DMS114 treated with DMSO at 0.1 percent for 48 hours (cell line): ENCODE measurements at regions not wholly inside any gene's neighbourhood (a gene's known extent, or its start where the extent isn't known, plus 50 kb on each side); places are given as distances from the start of the nearest gene placed in this dataset.
A peak's percentile ranks its signal among the peaks of the same experiment; 100 is the strongest.
"Not testable (repeated sequence)": the region's sequence is repeated elsewhere in the genome, so short reads cannot be mapped to it uniquely, and the experiment has no call there.

Experiments used
- DNase-seq: peaks from one replicate; lab custom pipeline; 2025; ENCODE audit not compliant: unreplicated experiment; lab: John Stamatoyannopoulos, UW

GRCh38 chr20:53872561-53873229 lies 197.7 kb downstream of the BCAS1 start:
- no peak for DNase-seq

GRCh38 chr20:53872081-53872541 lies 198.3 kb downstream of the BCAS1 start:
- DNase-seq = no peak

DNA sequence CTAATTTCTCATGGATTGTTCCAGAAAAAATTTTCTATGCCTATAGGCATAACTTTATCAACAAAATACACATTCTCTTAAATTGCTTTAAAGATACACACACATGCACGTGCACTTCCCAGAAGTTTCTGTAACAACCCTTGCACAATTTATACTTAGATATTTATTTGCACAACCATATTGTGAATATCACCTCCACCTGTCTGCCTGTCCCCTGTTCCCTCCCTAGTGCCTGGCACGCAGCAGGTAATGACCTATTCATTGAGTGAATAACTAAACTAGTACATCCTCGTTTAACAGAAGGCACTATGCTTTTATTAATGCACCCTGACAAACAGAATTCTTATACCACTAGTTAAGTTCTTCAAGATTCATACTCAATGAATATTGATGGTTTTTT lies 198.9 kb downstream of the BCAS1 start:
- DNase-seq = no peak

GRCh38 chr20:53870426-53871315 lies 199.7 kb downstream of the BCAS1 start:
- no peak for DNase-seq

GRCh38 chr20:53869466-53870258 lies 200.7 kb downstream of the BCAS1 start:
- peak; percentile 78 for DNase-seq

DNA sequence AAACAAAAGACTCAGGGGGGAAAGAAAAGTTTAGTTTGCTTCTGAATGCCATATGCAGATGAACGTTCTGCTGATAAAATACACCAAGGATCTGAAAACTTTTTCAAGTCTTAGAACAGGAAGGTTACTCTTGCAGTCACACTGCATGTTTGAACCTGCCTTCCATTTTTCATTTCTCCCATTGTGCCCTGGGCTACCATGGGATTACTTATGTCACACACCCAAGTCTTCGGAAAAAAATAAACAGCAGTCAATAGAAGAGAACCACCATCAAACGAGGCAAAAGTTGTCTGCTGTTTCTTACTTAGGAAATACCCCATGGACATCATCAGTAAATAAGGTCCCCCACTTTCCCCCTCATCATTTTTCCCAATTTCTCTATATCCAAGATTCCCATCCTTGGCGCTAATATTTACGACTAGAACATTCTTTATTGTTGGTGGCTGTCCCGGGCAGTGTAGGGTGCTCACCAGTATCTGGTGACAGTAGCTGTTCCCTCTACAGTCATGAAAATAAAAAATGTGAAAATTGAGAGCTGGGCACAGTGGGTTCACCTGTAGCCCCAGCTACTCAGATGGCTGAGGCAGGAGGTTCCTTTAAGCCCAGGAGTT lies 202.5 kb downstream of the BCAS1 start:
- no peak for DNase-seq

- peak; percentile 97 for DNase-seq
Measured at GRCh38 chr20:53866794-53867740, 203.3 kb downstream of the BCAS1 start.

DNA sequence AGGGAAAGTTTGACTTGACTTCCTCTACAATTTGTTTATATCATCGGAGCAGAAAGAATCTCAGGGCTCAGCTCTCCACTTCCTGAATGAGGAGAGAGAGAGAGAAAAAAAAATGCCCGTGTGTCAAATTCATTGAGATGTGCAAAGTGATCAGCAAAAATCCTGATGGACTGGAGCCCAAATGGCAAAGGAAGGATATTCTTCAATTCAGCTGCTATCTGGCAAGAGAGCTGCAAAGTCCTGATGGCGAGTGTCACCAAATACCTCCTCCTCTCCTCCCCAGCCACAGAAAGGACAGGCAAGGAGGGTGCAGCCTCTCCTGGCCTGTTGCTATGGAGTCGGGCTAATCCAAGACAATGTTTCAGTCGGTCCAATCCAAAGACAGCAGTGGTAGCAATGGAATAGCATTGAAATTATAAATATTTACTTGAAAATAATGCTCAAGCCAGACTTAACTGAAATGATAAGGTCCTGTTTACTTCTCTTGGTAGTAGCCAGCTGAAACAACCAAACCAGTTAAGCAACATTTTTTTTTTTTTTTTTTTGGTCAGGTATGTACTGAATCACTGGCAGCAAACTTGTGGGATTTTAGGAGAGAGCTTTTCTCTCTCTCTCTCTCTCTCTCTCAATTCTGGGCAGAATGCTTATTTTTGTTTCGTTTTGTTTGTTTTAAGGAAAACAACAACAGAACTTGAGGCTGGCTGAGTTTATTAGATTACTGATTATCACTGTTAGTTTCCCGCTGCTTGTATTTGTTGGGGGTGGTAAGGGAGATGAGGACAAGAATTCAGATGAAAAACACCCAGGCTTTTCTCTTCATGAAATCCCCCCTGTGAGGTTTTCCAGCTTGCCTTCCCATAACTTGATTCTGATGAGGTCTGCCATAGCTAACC lies 204.2 kb downstream of the BCAS1 start:
- peak; percentile 97 for DNase-seq

- DNase-seq = not testable (repeated sequence)
Measured at GRCh38 chr20:53864765-53865683, 205.4 kb downstream of the BCAS1 start.

GRCh38 chr20:53863923-53864641 lies 206.3 kb downstream of the BCAS1 start:
- DNase-seq = peak; percentile 89

DNA sequence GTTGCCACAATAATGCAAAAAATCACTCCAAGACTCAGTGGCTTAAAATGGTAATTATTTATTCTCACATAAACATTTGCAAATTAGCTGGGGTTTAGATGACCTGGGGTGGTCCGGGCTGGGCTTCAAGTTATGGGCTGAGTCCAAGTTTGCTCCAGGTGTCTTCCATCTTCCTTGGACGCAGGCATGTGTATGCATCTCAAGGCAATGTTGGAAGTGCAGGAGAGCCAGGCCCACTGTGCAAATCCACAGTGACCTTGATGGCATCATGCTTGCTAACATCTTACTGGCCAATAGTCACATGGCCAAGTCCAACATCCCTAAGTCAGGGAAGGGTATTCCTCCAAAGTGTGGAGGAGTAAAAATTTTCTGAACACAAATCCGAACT lies 206.9 kb downstream of the BCAS1 start:
- not testable (repeated sequence) for DNase-seq

- DNase-seq = not testable (repeated sequence)
Measured at GRCh38 chr20:53863039-53863438, 207.4 kb downstream of the BCAS1 start.

GRCh38 chr20:53862490-53862889 lies 207.9 kb downstream of the BCAS1 start:
- not testable (repeated sequence) for DNase-seq

DNA sequence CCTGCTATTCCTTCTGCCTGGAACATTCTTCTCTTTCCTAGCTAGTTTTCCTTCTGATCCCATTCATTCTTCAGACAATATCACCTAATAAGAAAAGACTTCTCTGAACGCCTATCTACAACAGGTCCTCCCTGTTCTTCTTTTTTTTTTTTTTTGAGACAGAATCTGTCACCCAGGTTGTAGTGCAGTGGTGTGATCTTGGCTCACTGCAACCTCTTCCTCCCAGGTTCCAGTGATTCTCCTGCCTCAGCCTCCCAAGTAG lies 208.3 kb downstream of the BCAS1 start:
- DNase-seq = not testable (repeated sequence)

GRCh38 chr20:53859684-53860083 lies 210.7 kb downstream of the BCAS1 start:
- DNase-seq = no peak

GRCh38 chr20:53859009-53859408 lies 211.4 kb downstream of the BCAS1 start:
- not testable (repeated sequence) for DNase-seq

GRCh38 chr20:53858516-53858915 lies 211.9 kb downstream of the BCAS1 start:
- not testable (repeated sequence) for DNase-seq
